ENCODE measurements at regions not wholly inside any gene's neighbourhood (a gene's known extent, or its start where the extent isn't known, plus 50 kb on each side); places are given as distances from the start of the nearest gene placed in this dataset.

- WGBS, result 78% methylated on average over 12 of the region's 12 CpGs
- no peak overlapping the region for H3K9ac ChIP-seq (ENCODE audit: low read depth in 1 of 2, low read length in 2 of 2)
- no peaks in the 10 kb centered on the region for H3K9me3 ChIP-seq (ENCODE audit: control insufficient read depth in 4 of 4, low read length in 3 of 4)
- H3K4me3 ChIP-seq (ENCODE audit: low read depth in 1 of 3, low read length in 3 of 3), result no peak overlapping the region
- no peak overlapping the region for H3K27ac ChIP-seq (ENCODE audit: low read depth in 1 of 2, low read length in 2 of 2)
- DNase-seq (ENCODE audit: low spot score), result no peak
- no peaks in the 10 kb centered on the region for H3K4me1 ChIP-seq (ENCODE audit: control insufficient read depth in 4 of 4, insufficient read depth in 4 of 4, low read length in 3 of 4)
- H3K36me3 ChIP-seq (ENCODE audit: control insufficient read depth in 4 of 4, insufficient read depth in 3 of 4, low read depth in 1 of 4, low read length in 3 of 4), result no peaks in the 10 kb centered on the region
- H3K27me3 ChIP-seq (ENCODE audit: control insufficient read depth in 4 of 4, insufficient read depth in 4 of 4, low read length in 3 of 4), result no peaks in the 10 kb centered on the region
- TF ChIP-seq GABPA (IDR thresholded peaks at IDR 0.05 in 1 of 2, conservative IDR thresholded peaks at IDR 0.05 in 1 of 2), result no peak
- no peak for TF ChIP-seq ATF3 (IDR thresholded peaks at IDR 0.05)
- no peak for TF ChIP-seq SP1 (IDR thresholded peaks at IDR 0.05)
- no peak for TF ChIP-seq EGR1 (IDR thresholded peaks at IDR 0.05; ENCODE audit: low read depth in 2 of 2)
- no peak for TF ChIP-seq CTCF (IDR thresholded peaks at IDR 0.05; ENCODE audit: low read depth, low read length, missing input control)
Observed at GRCh38 chr9:108551030-108551841, 304.6 kb downstream of the ACTL7B start.

GRCh38 chr9:108550106-108550505 is 305.7 kb downstream of the ACTL7B start:
- H3K27ac ChIP-seq (ENCODE audit: low read depth in 1 of 2, low read length in 2 of 2), result no peak overlapping the region
- H3K27me3 ChIP-seq (ENCODE audit: control insufficient read depth in 4 of 4, insufficient read depth in 4 of 4, low read length in 3 of 4), result no peaks in the 10 kb centered on the region
- no peak for TF ChIP-seq RAD21 (IDR thresholded peaks at IDR 0.05)
- no peak for TF ChIP-seq YY1 (IDR thresholded peaks at IDR 0.05)
- TF ChIP-seq GABPA (IDR thresholded peaks at IDR 0.05 in 1 of 2, conservative IDR thresholded peaks at IDR 0.05 in 1 of 2), result no peak
- no peak for TF ChIP-seq HNF4A (conservative IDR thresholded peaks at IDR 0.05)
- TF ChIP-seq NR2F2 (IDR thresholded peaks at IDR 0.05), result no peak
- TF ChIP-seq SP1 (IDR thresholded peaks at IDR 0.05), result no peak
- TF ChIP-seq JUND (IDR thresholded peaks at IDR 0.05), result no peak
- TF ChIP-seq REST (IDR thresholded peaks at IDR 0.05), result no peak
- TF ChIP-seq EGR1 (IDR thresholded peaks at IDR 0.05; ENCODE audit: low read depth in 2 of 2), result no peak
- no peak for TF ChIP-seq ATF3 (IDR thresholded peaks at IDR 0.05)
- no peak for TF ChIP-seq FOXA2 (IDR thresholded peaks at IDR 0.05)
- TF ChIP-seq MAX (IDR thresholded peaks at IDR 0.05), result no peak
- TF ChIP-seq ZBTB33 (IDR thresholded peaks at IDR 0.05), result no peak
- no peak for TF ChIP-seq FOXA1 (IDR thresholded peaks at IDR 0.05)
- no peak for TF ChIP-seq HNF4G (IDR thresholded peaks at IDR 0.05)
- no peaks in the 10 kb centered on the region for H3K9me3 ChIP-seq (ENCODE audit: control insufficient read depth in 4 of 4, low read length in 3 of 4)
- DNase-seq (ENCODE audit: low spot score), result no peak
- no peak overlapping the region for H3K4me3 ChIP-seq (ENCODE audit: low read depth in 1 of 3, low read length in 3 of 3)
- WGBS, result 90% methylated on average over 4 of the region's 4 CpGs
- H3K36me3 ChIP-seq (ENCODE audit: control insufficient read depth in 4 of 4, insufficient read depth in 3 of 4, low read depth in 1 of 4, low read length in 3 of 4), result no peaks in the 10 kb centered on the region
- H3K4me1 ChIP-seq (ENCODE audit: control insufficient read depth in 4 of 4, insufficient read depth in 4 of 4, low read length in 3 of 4), result no peaks in the 10 kb centered on the region
- no peak overlapping the region for H3K9ac ChIP-seq (ENCODE audit: low read depth in 1 of 2, low read length in 2 of 2)
